ENCODE measurements at regions not wholly inside any gene's neighbourhood (a gene's known extent, or its start where the extent isn't known, plus 50 kb on each side); places are given as distances from the start of the nearest gene placed in this dataset.
A peak's percentile ranks its signal among the peaks of the same experiment; 100 is the strongest.
"Not testable (repeated sequence)": the region's sequence is repeated elsewhere in the genome, so short reads cannot be mapped to it uniquely, and the experiment has no call there.

DNA sequence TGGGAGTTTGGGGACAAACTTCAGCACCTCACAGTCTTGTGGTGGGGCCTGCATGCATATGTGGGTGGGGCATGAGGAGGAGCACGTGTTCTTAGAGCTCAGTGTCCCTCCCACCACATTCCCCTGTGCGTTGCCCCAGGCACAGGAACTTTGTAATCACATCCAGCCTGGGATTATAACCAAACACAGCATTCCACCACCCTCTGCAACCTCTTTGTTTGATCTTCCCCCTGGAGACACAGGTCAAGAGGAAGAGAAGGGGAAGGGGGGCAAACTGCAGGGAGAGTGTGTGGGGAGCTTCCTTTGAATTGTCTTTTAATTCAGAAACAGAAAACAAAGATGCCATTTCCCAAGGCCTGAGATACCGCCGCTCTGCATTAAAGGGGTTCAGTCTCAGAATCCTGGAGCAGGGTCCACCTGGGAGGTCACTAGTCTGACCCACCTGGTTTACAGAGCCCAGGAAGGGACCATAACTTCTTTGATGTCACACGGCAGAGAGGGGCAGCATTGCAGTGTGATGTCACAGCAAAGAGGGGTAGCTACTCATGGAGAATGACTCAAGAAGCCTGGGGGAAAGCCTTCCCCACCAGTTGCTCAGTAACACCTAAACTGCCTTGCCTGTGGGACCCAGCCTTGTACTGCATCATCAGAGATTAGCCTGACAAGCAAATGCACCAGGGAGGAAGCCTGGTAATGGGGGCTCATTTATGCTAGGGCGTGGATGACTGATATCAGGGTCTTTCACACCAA is 106.3 kb upstream of the RNU6-1 start:
- DNase-seq (ENCODE audit: low spot score): peak; percentile 33

DNA sequence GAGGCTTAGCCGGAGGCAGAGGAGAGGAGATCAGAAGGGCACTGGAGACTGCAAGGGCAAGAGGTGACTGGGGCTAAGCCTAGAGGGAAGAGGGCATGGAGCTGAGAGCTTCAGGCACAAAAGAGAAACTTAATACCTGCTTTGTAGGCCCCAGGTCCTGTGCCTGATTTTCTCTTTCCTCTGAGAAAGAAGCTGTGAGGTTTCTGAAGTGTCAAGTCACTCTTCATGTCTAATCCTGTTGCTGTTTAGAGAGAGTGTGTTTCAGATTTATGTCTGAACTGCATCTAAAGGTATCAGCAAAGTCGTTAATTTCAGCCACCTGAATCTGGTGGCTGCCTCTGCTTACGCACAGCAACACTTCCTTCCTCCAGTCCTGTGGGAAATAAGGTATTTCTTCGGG is 106.9 kb upstream of the RNU6-1 start:
- DNase-seq (ENCODE audit: low spot score): no peak

DNA sequence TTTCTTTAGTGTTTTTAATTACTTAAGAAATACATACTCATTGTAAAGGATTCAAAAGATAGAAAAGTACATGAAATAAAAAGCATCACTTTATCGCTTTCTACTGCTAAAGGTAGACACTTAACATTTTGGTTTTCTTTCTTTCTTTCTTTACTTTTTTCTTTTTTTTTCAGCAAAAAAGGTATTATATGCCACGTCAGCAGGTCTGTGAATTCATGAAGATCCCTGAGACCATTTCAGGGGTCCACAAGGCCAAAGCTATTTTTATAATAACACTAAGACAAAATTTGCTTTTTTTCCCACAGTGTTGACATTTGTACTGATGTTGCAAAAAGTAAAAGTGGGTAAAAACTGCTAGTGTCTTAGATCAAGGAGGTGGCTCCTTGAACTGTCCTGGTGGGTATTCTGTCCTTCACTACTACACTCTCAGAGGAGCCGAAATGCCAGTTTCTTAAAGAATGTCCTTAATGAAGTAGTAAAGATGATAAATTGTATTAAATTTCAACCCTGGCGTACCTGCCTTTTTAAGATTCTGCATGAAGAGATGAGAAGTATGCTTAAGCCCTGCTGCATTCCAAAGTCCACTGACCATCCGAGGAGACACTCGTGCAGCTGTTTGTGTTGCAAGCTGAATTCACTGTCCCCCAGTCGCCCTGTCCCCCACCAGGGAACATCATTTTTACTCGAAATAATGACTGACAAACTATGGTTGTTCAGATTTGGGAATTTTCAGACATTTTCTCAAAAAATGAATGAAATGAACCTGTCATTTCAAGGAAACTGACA is 106.7 kb upstream of the PIAS1 start:
- DNase-seq (ENCODE audit: low spot score): no peak

DNA sequence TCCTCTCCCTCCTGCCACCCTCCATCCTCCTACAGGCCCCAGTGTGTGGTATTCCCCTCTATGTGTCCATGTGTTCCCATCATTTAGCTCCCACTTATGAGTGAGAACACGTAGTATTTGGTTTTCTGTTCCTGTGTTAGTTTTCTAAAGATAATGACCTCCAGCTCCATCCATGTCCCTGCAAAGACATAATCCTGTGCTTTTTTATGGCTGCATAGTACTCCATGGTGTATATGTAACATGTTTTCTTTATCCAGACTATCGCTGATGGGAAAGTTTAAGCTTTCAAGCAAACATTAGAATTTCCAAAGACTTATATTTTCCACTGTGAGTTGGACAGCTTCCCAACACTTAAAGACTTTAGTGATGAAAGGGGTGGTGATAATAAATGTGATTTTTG is 105.9 kb upstream of the PIAS1 start:
- no peak for DNase-seq (ENCODE audit: low spot score)

DNA sequence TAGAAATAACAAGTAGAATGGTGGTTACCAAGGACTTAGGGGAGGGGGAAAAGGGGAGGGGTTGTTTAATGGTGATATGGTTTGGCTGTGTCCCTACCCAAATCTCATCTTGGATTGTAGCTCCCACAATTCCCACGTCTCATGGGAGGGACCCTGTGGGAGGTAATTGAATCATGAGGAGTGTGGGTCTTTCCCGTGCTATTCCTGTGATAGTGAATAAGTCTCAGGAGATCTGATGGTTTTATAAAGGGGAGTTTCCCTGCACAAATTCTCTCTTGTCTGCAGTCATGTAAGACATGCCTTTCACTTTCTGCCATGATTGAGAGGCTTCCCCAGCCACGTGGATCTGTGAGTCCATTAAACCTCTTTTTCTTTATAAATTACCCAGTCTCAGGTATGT is 102.9 kb upstream of the PIAS1 start:
- DNase-seq (ENCODE audit: low spot score): not testable (repeated sequence)

DNA sequence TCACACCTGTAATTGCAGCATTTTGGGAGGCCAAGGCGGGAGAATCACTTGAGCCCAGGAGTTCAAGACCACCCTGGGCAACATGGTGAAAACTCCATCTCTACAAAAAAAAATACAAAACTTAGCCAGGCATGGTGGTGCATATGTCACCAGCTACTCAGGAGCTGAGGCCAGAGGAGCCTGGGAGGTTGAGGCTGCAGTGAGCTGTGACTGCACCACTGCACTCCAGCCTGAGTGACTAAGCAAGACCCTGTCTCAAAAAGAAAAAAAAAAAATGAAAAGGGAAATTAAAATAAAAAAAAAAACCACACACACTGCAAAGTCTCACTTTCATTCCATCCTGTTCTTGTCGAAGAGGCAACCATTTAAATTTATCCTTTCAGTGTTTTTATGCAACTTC is 100.8 kb upstream of the PIAS1 start:
- no peak for DNase-seq (ENCODE audit: low spot score)

DNA sequence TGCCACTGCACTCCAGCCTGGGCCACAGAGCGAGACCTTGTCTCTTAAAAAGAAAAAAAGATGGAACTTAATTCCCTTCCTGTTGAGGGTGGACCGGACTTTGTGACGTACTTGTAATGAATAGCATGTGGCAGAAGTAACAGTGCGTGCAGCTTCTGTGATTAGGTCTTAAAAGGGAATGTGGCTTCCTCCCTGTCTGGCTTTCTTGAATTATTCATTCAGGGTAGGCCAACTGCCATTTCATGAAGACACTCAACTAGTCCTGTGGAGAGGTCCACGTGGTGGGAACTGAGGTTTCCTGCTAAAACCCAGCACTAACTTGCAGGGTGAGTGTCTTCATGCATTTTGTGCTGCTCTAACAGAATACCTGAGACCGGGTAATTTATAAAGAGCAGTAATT is 98.9 kb upstream of the PIAS1 start:
- no peak for DNase-seq (ENCODE audit: low spot score)

DNA sequence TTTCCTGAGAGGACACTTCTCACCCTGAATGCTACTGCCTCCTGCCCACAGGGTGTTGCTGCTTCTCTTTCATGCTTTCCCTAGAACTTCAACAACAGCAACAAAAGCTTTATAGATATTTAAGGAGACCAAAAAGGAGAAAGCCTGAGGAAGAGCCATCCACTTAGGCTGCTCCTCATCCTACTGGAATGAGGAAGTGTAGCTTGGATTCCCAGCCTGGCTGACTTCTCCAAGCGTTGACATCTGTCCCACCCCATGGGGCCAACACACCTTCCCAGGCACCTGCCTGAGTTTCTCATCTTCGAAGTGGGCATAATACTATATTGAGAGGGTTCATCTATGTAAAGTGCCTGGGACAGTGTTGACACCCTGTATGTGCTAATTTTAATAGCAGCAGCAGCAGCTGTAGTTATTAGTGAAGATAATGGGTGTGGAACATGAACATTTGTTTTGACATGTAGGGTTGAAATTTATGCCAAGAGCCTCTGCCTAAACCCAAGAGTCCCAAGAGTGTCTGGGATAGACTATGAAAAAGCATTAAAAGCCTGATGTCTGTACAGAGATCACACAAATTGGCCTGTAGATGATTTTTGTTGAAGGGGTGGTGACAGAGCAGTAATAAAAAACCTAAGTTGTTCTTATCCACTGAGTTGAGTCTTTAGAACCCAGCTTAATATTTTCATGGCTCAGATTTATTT is 96.5 kb upstream of the PIAS1 start:
- DNase-seq (ENCODE audit: low spot score): no peak

DNA sequence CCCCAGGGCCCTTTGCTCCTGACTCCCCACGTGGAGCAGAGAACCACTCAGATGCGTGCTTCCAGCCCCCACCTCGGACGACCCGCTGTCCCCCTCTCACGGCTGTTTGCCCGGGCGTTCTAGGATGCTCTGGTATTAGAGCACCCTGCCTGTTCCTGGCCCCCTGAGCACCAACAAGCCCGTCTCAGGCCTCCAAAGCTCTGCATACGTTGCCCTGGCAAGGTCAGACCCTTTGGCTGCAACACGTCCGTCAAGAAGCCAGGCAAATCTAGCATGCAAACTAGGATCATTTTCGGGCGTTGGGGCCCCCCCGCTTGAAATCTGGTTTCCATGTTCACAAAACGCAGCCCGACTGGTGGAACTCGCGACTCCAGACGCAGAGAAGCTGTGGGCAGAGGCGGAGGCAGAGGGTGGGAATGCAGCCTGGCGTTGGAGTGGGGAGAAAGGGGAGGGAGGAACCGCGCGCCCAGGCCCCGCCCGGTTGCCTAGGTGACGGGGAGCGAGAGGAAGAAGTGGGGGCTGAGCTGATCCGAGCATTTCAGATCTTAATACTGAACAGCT is 86.2 kb upstream of the PIAS1 start:
- peak; percentile 55 for DNase-seq (ENCODE audit: low spot score)

DNA sequence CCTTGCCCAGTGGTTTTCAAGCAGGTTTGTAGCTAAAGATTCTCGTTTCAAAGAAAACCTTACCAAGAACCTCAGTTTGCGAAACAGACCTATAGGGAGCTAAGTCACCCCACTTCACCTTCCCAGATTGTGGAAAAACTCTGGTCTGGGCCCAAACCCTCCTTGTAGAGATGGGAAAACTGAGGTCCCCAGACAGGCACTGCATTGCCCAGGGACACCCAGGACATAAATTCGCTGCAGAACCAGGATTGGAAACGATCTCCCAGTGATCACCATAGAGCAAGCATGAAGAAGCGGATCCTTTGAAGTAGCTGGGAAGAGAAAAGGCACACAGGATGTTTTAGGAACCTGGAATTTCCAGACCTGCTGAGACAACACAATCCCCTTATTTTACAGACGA is 85.6 kb upstream of the PIAS1 start:
- no peak for DNase-seq (ENCODE audit: low spot score)

DNA sequence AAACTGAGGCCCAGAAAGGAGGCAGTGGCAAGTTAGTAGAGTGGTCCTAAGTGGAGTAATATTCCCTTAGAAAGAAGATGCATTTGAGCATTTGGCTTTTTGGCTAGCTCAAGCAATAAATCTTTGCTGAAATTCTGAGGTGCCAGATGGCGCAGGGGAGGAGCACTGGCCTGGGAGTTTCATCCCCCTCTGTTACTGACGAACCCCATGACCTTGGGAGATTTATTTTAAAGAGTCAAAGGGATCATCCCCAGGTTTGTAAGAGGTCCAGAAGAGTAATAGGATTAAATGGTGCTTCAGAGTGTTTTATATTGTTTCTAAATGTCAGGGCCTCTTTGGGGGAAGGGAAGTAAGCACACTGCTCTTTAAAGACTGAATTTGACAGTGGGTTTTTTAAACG is 85.1 kb upstream of the PIAS1 start:
- DNase-seq (ENCODE audit: low spot score): no peak

DNA sequence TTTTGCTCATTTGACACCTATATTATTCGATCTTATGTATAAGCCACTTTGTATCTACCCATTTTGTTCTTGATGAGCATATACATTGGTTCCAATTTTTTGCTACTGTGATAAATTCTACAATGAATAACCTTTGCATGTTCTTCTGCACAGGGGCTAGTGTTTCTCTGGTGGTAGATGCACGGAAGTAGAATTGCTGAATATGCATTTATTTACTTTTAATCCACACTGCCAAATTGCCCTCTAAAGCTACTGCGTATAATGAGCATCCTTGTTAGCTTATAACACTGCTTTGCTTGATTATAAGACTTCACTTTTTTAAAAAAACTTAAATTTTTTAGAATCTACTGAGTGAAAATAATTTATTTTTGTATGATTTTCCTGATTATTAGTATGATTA is 84.2 kb upstream of the PIAS1 start:
- no peak for DNase-seq (ENCODE audit: low spot score)

DNA sequence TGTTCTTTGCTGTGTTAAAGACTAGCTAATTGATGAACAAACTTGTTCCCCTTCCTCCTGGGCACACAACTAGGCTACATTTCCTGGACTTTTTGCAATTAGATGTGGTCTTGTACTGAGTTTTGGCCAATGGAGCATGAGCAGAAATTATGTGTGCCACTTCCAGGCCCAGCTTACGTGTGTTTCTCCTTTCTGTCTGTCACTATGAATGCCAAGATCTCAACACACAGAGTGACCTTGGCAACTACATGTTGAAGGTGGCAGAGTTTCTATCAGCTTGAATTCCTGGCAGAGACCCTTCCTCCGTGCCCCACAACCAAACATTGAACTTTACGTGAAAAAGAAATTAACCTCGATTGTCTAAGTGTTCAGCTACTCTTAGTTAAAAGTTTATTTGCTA is 81.7 kb upstream of the PIAS1 start:
- no peak for DNase-seq (ENCODE audit: low spot score)

DNA sequence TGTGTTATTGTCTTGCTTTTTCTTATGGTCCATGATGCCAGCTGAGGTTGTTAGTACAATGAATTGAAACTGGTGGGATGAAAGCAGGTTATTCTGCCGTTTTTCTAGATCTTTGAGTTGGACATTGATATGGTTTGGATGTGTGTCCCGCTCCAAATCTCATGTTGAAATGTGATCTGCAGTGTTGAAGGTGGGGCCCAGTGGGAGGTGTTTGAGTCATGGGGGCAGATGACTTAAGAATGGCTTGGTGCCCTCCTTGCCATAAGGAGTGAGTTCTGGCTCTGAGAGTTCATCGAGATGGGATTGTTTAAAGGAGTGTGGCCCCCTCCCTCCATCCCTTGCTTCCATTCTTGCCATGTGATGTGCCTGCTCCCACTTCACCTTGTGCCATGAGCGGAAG is 80.3 kb upstream of the PIAS1 start:
- DNase-seq (ENCODE audit: low spot score): no peak

DNA sequence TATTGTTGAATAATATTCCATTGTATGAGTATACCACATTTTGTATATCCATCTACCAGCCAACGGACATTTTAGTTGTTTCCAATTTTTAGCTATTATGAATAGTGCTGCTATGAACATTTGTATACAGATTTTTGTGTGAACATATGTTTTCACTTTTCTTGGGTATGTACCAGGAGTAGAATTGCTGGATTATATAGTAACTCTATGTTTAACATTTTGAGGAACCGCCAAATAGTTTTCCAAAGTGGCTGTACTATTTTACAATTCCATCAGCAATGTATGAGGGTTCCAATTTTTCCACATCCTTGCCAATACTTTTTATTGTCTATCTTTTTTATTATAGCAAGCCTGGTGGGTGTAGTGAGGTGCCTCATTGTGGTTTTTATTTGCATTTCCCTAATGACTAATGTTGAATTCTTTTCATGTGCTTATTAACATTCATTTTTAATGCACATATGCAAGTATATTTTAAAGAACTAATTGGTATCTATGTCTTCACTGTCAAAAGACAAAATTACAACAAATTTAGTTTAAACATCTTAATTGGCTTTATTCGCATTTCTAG is 77.5 kb upstream of the PIAS1 start:
- DNase-seq (ENCODE audit: low spot score): no peak

DNA sequence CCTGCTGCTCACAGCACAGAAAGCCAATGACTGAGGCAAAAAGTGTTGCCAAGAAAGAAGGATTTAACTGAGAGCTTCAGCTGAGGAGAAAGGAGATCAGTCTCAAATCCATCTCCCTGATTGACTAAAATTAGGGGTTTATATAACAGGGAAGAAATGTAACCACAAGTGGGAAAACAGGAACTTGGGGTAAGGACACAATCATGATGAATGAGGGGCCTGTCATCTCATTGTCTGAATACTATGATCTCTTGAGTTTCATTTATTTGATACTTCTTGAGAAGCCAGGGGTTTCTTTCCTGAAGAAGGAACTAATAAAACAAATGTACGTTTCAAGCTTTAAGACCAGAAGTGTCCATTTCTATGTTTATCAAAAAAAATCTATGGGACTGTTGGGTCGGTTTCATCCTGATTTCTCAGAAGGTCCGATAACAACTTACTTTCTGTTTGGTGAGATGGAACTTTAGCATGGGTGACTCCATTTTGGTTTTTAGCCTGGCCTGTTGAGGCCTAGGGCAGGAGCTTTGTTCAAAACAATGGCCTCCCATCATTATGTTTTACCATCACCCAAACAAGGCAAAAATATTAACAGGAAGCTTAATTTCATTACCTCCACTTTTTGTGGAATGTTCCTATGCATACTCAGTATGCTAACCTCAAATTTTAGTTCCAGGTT is 76.6 kb upstream of the PIAS1 start:
- no peak for DNase-seq (ENCODE audit: low spot score)

DNA sequence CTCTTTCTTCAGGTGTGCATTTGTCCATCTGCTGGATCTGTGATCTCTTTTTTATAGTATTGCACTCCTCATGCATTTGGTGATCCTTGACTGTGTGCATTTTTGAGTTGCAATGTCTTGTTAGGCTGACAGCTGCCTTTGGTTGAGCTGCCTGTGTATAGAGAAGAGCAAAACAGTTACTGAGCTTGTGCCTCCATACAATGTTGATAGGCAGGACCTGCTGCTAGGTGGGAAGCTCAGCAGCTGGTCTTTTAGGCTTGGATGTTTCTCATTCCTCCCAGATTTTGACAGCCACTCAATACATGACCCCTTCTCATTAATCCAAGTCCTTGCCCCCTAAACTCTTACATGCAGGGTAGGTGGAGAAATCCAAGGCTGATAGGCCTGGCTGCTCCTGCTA is 74.8 kb upstream of the PIAS1 start:
- no peak for DNase-seq (ENCODE audit: low spot score)

DNA sequence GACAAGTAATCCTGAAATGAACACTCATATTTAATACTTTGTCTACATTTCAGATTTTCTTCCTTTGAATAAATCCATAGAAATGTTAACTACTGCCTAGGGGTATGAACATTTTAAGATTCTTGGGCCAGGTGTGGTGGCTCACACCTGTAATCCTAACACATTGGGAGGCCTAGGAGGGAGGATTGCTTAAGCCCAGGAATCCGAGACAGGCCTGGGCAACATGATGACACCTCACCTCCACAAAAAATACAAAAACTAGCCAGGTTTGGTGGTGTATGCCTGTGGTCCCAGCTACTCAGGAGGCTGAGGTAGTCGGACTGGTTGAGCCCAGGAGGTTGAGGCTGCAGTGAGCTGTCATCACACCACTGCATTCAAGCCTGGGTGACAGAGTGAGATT is 73.9 kb upstream of the PIAS1 start:
- no peak for DNase-seq (ENCODE audit: low spot score)

DNA sequence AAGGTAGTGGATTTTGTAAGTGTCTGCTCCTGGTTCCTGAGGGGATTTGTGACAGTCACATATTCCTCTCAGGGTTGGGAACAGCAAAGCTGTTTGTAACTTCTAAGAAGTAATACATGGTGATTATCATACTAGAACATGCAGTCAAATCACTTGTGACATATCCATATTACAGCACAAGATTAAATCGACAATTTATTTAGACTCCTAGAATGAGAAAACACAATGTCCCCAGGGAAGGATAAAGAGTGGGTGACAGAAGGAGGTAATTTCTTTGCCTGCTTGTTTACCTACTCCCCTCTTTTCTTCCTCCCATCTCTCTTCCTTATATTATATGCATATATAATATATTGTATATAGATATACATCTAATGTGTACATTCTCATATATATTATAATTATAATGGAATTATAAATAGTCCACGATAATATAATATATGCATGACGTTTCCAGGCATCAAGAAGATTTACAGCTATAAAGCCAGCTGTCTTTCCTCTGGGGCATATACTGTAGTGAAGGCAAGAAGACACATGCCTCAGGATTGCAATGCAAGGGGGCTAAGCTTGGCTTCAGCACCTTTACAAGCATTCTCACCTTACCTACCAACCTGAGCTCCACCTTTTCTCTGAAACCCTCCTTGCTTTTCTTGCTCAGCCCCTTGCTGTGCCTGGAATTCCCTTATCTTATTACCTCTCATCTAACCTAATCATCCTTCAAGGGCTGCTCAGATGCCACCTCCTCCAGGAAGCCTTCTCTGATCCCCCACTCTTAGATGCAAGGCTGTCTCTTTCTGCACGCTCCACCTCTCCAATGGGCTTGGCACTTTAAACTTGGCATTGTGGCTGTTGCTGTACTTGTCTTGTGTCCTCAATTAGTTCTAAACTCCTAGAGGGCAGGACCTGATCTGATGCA is 73.1 kb upstream of the PIAS1 start:
- no peak for DNase-seq (ENCODE audit: low spot score)

DNA sequence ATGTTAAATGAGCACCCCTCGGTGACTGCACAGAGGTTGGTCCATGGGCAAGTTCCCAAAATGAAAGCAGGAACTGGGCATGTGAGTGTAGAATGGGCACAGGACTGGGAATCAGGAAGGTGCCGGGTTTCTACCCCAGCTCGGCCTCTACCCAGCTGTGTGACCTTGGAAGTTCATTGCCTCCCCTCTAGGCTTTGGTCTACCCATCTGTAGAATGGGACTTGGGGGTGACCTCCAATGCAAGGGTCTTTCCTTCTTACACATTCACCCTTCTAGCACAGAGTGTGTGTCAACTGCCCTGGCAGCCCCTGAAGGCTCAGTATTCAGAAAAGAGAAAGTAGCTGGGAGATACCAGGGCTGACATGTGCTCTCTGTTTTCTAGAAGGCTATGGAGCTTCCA is 72.3 kb upstream of the PIAS1 start:
- no peak for DNase-seq (ENCODE audit: low spot score)

DNA sequence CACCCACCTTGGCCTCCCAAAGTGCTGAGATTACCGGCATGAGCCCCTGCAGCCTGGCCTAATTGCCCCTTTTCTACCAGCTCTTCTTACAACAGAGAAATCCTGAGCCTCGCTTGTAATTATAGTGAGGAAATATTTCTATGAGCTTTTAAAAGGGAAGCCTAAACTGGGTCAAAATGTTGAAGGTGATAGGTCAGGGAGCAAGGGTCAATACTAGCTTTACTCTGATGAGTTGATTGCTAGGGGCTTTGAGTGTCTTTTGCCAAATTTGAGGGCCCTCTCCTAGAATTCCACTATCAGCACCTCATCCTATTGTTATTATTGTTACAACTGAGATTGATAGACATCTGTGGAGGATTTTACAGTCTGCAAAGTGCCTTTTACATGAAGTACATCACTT is 62.4 kb upstream of the PIAS1 start:
- DNase-seq (ENCODE audit: low spot score): no peak

Measured in AG08395 (cell line).